ENCODE measurements at regions not wholly inside any gene's neighbourhood (a gene's known extent, or its start where the extent isn't known, plus 50 kb on each side); places are given as distances from the start of the nearest gene placed in this dataset.

DNA sequence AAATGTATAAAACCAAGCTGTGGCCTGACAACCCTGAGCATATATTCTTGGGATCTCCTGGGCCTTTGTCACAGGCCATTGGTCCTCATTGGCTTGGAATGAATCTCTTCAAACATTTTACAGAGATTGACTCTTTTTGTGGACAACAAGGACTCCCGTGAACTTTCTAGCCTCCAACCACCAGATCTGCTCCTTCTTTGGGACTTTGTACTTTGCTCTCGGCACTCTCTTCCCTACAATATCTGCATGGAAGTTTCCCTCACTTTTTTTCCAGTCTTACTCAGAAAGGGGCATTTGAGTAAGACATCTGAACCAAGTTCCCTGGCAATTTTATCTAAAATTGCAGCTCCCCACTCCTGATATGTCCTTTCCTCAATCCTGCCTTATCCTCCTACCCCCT, 158.8 kb downstream of the PHLDA1 start (continued):
- TF ChIP-seq, protein P1, sequence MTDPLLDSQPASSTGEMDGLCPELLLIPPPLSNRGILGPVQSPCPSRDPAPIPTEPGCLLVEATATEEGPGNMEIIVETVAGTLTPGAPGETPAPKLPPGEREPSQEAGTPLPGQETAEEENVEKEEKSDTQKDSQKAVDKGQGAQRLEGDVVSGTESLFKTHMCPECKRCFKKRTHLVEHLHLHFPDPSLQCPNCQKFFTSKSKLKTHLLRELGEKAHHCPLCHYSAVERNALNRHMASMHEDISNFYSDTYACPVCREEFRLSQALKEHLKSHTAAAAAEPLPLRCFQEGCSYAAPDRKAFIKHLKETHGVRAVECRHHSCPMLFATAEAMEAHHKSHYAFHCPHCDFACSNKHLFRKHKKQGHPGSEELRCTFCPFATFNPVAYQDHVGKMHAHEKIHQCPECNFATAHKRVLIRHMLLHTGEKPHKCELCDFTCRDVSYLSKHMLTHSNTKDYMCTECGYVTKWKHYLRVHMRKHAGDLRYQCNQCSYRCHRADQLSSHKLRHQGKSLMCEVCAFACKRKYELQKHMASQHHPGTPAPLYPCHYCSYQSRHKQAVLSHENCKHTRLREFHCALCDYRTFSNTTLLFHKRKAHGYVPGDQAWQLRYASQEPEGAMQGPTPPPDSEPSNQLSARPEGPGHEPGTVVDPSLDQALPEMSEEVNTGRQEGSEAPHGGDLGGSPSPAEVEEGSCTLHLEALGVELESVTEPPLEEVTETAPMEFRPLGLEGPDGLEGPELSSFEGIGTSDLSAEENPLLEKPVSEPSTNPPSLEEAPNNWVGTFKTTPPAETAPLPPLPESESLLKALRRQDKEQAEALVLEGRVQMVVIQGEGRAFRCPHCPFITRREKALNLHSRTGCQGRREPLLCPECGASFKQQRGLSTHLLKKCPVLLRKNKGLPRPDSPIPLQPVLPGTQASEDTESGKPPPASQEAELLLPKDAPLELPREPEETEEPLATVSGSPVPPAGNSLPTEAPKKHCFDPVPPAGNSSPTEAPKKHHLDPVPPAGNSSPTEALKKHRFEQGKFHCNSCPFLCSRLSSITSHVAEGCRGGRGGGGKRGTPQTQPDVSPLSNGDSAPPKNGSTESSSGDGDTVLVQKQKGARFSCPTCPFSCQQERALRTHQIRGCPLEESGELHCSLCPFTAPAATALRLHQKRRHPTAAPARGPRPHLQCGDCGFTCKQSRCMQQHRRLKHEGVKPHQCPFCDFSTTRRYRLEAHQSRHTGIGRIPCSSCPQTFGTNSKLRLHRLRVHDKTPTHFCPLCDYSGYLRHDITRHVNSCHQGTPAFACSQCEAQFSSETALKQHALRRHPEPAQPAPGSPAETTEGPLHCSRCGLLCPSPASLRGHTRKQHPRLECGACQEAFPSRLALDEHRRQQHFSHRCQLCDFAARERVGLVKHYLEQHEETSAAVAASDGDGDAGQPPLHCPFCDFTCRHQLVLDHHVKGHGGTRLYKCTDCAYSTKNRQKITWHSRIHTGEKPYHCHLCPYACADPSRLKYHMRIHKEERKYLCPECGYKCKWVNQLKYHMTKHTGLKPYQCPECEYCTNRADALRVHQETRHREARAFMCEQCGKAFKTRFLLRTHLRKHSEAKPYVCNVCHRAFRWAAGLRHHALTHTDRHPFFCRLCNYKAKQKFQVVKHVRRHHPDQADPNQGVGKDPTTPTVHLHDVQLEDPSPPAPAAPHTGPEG (CRISPR knock-in tag; IDR thresholded peaks at IDR 0.05) = no peak
- TF ChIP-seq HNF4G (IDR thresholded peaks at IDR 0.05; ENCODE audit: borderline replicate concordance, low read depth, low read length) (peak; percentile 89), HNF4G (CRISPR knock-in tag; IDR thresholded peaks at IDR 0.05; ENCODE audit: borderline replicate concordance, low read depth) (peak; percentile 71; the same call in 1 of the 2 replicates), HOXA3 (CRISPR knock-in tag; IDR thresholded peaks at IDR 0.05) (no peak), TOE1 (CRISPR knock-in tag; IDR thresholded peaks at IDR 0.05) (0 out of 2 replicates have a peak, but pooled peaks have one; percentile 32), LCORL (IDR thresholded peaks at IDR 0.05) (no peak), LCORL (CRISPR knock-in tag; IDR thresholded peaks at IDR 0.05) (peak; percentile 68; the same call in 1 of the 2 replicates), ZNF124 (CRISPR knock-in tag; IDR thresholded peaks at IDR 0.05) (no peak), ZNF160 (CRISPR knock-in tag; IDR thresholded peaks at IDR 0.05) (no peak), ATM (IDR thresholded peaks at IDR 0.05; ENCODE audit: borderline replicate concordance) (no peak), ZNF224 (CRISPR knock-in tag; IDR thresholded peaks at IDR 0.05) (no peak), ZNF317 (CRISPR knock-in tag; IDR thresholded peaks at IDR 0.05) (0 out of 2 replicates have a peak, but pooled peaks have one; percentile 33), ZNF572 (CRISPR knock-in tag; IDR thresholded peaks at IDR 0.05) (no peak), KDM2A (CRISPR knock-in tag; IDR thresholded peaks at IDR 0.05; ENCODE audit: borderline replicate concordance, low read depth) (no peak), ZNF607 (CRISPR knock-in tag; IDR thresholded peaks at IDR 0.05; ENCODE audit: borderline replicate concordance) (no peak), ZNF615 (CRISPR knock-in tag; IDR thresholded peaks at IDR 0.05; ENCODE audit: borderline replicate concordance) (no peak), MYC (CRISPR knock-in tag; IDR thresholded peaks at IDR 0.05; ENCODE audit: borderline replicate concordance) (no peak), FOXC1 (CRISPR knock-in tag; IDR thresholded peaks at IDR 0.05; ENCODE audit: borderline replicate concordance) (no peak), HMG20A (CRISPR knock-in tag; IDR thresholded peaks at IDR 0.05; ENCODE audit: borderline replicate concordance) (peak; percentile 78; the same call in 1 of the 2 replicates)
- TF ChIP-seq, protein P2, sequence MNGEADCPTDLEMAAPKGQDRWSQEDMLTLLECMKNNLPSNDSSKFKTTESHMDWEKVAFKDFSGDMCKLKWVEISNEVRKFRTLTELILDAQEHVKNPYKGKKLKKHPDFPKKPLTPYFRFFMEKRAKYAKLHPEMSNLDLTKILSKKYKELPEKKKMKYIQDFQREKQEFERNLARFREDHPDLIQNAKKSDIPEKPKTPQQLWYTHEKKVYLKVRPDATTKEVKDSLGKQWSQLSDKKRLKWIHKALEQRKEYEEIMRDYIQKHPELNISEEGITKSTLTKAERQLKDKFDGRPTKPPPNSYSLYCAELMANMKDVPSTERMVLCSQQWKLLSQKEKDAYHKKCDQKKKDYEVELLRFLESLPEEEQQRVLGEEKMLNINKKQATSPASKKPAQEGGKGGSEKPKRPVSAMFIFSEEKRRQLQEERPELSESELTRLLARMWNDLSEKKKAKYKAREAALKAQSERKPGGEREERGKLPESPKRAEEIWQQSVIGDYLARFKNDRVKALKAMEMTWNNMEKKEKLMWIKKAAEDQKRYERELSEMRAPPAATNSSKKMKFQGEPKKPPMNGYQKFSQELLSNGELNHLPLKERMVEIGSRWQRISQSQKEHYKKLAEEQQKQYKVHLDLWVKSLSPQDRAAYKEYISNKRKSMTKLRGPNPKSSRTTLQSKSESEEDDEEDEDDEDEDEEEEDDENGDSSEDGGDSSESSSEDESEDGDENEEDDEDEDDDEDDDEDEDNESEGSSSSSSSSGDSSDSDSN (CRISPR knock-in tag; IDR thresholded peaks at IDR 0.05) = no peak
- TF ChIP-seq, protein P3, sequence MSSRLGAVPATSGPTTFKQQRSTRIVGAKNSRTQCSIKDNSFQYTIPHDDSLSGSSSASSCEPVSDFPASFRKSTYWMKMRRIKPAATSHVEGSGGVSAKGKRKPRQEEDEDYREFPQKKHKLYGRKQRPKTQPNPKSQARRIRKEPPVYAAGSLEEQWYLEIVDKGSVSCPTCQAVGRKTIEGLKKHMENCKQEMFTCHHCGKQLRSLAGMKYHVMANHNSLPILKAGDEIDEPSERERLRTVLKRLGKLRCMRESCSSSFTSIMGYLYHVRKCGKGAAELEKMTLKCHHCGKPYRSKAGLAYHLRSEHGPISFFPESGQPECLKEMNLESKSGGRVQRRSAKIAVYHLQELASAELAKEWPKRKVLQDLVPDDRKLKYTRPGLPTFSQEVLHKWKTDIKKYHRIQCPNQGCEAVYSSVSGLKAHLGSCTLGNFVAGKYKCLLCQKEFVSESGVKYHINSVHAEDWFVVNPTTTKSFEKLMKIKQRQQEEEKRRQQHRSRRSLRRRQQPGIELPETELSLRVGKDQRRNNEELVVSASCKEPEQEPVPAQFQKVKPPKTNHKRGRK (CRISPR knock-in tag; IDR thresholded peaks at IDR 0.05) = no peak
- TF ChIP-seq, protein P4, sequence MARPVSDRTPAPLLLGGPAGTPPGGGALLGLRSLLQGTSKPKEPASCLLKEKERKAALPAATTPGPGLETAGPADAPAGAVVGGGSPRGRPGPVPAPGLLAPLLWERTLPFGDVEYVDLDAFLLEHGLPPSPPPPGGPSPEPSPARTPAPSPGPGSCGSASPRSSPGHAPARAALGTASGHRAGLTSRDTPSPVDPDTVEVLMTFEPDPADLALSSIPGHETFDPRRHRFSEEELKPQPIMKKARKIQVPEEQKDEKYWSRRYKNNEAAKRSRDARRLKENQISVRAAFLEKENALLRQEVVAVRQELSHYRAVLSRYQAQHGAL (CRISPR knock-in tag; IDR thresholded peaks at IDR 0.05; ENCODE audit: not compliant biosample characterization) = no peak
